IgD-negative memory B cell (primary cell): ENCODE measurements at regions not wholly inside any gene's neighbourhood (a gene's known extent, or its start where the extent isn't known, plus 50 kb on each side); places are given as distances from the start of the nearest gene placed in this dataset.

Source experiments
- H3K27ac Mint-ChIP-seq, 3 donors: one replicate each; pipeline ENCODE4 v1.8.0; 2020 to 2022; ENCODE audit warnings: mild to moderate bottlenecking in 3 of 3, mixed read lengths in 3 of 3, moderate library complexity in 1 of 3
- H3K27me3 Mint-ChIP-seq: one replicate; pipeline ENCODE4 v1.8.0; 2021; ENCODE audit warnings: mixed read lengths
- H3K36me3 Mint-ChIP-seq: one replicate; pipeline ENCODE4 v1.8.0; 2020; ENCODE audit warnings: mild to moderate bottlenecking, mixed read lengths
- H3K4me1 Mint-ChIP-seq, 3 donors: one replicate each; pipeline ENCODE4 v1.8.0; 2020 to 2022; ENCODE audit warnings: mixed read lengths in 3 of 3, mild to moderate bottlenecking in 1 of 3
- H3K4me3 Mint-ChIP-seq, 4 donors: one replicate each; pipeline ENCODE4 v1.8.0; 2020 to 2022; ENCODE audit warnings: mild to moderate bottlenecking in 4 of 4, mixed read lengths in 4 of 4, moderate library complexity in 3 of 4
- H3K9me3 Mint-ChIP-seq, 3 donors: one replicate each; pipeline ENCODE4 v1.8.0; 2020 to 2021; ENCODE audit warnings: mixed read lengths in 3 of 3, mild to moderate bottlenecking in 1 of 3

DNA sequence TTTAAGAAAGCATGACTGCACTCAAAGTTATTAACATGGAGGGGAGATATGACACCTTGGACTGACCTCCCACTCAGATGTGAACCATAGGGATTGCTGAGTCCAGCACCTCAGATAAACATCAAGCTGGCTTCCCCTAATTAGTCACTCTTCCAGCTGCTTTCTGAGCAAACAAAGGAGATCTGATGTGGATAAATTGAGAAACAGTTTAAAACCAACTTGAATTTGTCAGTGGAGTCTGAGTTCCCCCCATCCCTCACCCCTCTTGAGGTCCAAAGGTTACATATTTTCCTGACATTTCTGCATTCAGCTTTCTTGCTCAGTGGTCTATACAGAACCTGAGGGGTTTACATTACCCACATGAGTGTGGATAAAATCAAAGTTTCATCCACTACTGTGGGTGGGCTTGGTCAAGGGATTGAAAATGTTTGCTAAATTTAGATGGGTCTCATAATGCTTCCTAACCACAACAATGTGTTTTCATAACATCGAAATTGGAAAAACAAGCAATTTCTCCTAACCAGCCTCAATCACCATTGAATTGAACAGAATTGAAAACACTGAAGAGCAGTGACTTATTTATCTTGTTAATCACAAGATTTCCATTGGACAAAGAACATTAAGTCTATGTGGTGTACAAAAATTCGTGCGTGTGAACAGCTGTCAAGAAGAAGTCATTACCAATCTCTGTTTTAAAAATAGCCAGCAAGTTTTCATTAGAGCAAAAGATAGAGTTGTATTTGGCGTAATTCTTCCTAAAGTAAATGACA lies 292.3 kb downstream of the METTL15 start:
- peaks cover 2% of the 10 kb centered on the region for H3K36me3 Mint-ChIP-seq

DNA sequence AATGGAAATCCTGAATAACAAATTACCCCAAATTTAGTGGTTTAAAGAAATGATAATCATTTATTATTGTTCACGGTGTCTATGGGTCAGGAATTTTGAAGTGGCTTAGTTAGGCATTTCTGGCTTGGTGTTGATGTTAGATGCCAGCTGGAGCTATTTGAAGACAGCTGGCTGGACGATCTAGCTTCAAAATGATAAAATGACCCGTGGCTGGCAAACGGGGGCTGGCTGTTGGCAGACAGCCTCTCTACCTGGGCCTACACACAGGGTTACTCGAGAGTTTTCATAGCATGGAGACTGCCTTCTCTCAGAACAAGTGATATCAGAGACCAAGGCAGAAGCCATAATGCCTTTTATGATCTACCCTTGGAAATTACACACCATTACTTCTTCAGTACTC lies 285.2 kb downstream of the METTL15 start:
- H3K4me3 Mint-ChIP-seq: no peak overlapping the region
- no peak overlapping the region for H3K27ac Mint-ChIP-seq
- H3K27me3 Mint-ChIP-seq: no peaks in the 10 kb centered on the region
- H3K4me1 Mint-ChIP-seq: no peaks in the 10 kb centered on the region
- H3K9me3 Mint-ChIP-seq: peaks cover 1 to 3% (median 2%) of the 10 kb centered on the region in 3 donors
- H3K36me3 Mint-ChIP-seq: no peaks in the 10 kb centered on the region

More for the DNA sequence above, 292.3 kb downstream of the METTL15 start:
- Mint-ChIP-seq H3K4me1 (no peaks in the 10 kb centered on the region), H3K9me3 (peaks cover 0 to 2% (median 0%) of the 10 kb centered on the region in 3 donors), H3K27me3 (no peaks in the 10 kb centered on the region), H3K4me3 (no peak overlapping the region), H3K27ac (no peak overlapping the region)

DNA sequence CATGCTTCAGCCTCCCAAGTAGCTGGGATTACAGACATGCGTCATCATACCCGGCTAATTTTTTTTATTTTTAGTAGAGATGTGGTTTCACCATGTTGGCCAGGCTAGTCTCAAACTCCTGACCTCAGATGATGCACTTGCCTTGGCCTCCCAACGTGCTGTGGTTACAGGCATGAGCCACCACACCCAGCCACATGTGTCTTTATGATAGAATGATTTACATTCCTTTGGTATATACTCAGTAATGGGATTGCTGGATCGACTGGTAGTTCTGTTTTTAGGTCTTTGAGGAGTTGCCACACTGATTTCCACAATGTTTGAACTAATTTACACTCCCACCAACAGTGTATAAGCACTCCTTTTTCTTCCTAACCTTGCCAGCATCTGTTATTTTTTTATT lies 276.2 kb downstream of the METTL15 start:
- peaks cover 5% of the 10 kb centered on the region for H3K36me3 Mint-ChIP-seq
- peaks cover 3 to 8% (median 4%) of the 10 kb centered on the region in 3 donors for H3K9me3 Mint-ChIP-seq
- H3K27ac Mint-ChIP-seq: no peak overlapping the region
- H3K4me3 Mint-ChIP-seq: no peak overlapping the region
- H3K4me1 Mint-ChIP-seq: no peaks in the 10 kb centered on the region
- H3K27me3 Mint-ChIP-seq: peaks cover 1% of the 10 kb centered on the region

- Mint-ChIP-seq H3K27ac (no peak overlapping the region), H3K27me3 (peaks cover 1% of the 10 kb centered on the region), H3K4me1 (no peaks in the 10 kb centered on the region), H3K4me3 (no peak overlapping the region), H3K36me3 (peaks cover 6% of the 10 kb centered on the region), H3K9me3 (peaks cover 3 to 8% (median 4%) of the 10 kb centered on the region in 3 donors)
Measured at GRCh38 chr11:28383456-28383855, 275.3 kb downstream of the METTL15 start.
